ENCODE measurements at regions not wholly inside any gene's neighbourhood (a gene's known extent, or its start where the extent isn't known, plus 50 kb on each side); places are given as distances from the start of the nearest gene placed in this dataset.

DNA sequence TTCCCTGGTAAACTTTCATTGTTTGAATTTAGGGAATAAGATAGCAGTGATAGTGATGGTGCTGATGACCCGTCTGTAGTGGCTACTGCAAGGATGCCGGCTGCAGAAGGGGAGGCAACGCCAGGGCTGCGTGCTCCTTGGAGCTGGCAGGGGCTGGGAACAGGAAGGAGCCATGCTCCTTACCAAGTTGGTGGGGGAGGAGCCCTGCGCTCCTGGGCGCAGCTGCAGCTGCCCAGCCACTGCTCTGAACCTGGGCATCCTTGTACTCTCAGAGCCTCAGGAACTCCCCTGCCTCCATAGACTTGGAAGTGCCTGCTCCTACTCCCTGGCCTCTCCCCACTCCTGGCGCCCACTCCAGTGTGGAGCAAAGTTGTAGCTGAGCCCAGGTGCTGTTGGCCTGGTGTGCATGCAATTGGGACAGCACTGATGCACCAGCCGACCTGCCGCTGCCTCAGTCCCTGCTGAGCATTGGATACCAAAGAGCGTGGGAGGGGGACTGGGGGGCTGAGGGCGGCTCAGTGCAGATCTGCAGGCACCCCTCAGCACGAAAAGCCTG is 585.1 kb upstream of the FAM174A start:
- no peak overlapping the region for H3K27ac ChIP-seq (ENCODE audit: insufficient read depth, low read length)
- H3K9ac ChIP-seq (ENCODE audit: insufficient read depth, low read length), result no peak overlapping the region
- no peak overlapping the region for H2AFZ ChIP-seq (ENCODE audit: low read length)
- no peaks in the 10 kb centered on the region for H3K79me2 ChIP-seq (ENCODE audit: control insufficient read depth, insufficient read depth, low read length)
- H3K4me3 ChIP-seq (replicated peaks in 1 of 4; ENCODE audit: control extremely low read depth in 1 of 4, insufficient read depth in 1 of 4, low read depth in 3 of 4, low read length in 4 of 4), result no peak overlapping the region
- no peaks in the 10 kb centered on the region for H3K9me3 ChIP-seq (ENCODE audit: control insufficient read depth, insufficient read depth, low read depth, low read length)
- H3K4me2 ChIP-seq (ENCODE audit: extremely low read depth, insufficient read depth, low read length), result no peak overlapping the region
- TF ChIP-seq CTCF (conservative IDR thresholded peaks at IDR 0.05 in 1 of 2, IDR thresholded peaks at IDR 0.05 in 1 of 2; ENCODE audit: low read depth in 1 of 2, low read length in 2 of 2) (no peak), EZH2 (IDR thresholded peaks at IDR 0.05; ENCODE audit: low read length, missing control alignments) (no peak)
- no peak for DNase-seq (ENCODE audit: low read depth in 2 of 2)
- no peaks in the 10 kb centered on the region for H3K27me3 ChIP-seq (ENCODE audit: control insufficient read depth, insufficient read depth, low read length)
- no peaks in the 10 kb centered on the region for H4K20me1 ChIP-seq (ENCODE audit: control insufficient read depth, extremely low read depth, insufficient read depth, low read length)
- no peaks in the 10 kb centered on the region for H3K36me3 ChIP-seq (ENCODE audit: control insufficient read depth, insufficient read depth, low read length)
- no peaks in the 10 kb centered on the region for H3K4me1 ChIP-seq (ENCODE audit: control insufficient read depth, extremely low read depth, insufficient read depth, low read length)

DNA sequence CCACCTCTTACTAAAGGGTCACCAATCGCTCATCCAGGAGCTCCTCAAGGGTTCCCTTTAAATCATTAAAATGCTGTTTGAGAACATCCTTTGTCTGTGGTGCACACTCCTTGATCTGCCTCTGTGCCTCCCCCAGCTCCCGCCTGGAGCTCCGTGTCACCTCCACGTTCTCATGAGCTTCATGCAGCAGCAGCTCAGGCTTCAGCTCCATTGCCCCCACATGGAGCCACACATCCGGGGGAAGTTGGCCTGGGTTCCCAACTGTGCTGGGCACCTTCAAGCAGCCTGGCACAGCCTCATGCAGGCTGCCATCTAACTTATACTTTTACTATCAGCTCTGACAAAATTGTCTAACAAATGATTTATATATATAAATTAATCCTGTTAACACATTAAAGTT is 585.8 kb upstream of the FAM174A start:
- Histone ChIP-seq H4K20me1 (ENCODE audit: control insufficient read depth, extremely low read depth, insufficient read depth, low read length) (no peaks in the 10 kb centered on the region), H3K4me2 (ENCODE audit: extremely low read depth, insufficient read depth, low read length) (no peak overlapping the region), H3K79me2 (ENCODE audit: control insufficient read depth, insufficient read depth, low read length) (no peaks in the 10 kb centered on the region), H3K4me3 (replicated peaks in 1 of 4; ENCODE audit: control extremely low read depth in 1 of 4, insufficient read depth in 1 of 4, low read depth in 3 of 4, low read length in 4 of 4) (no peak overlapping the region), H3K4me1 (ENCODE audit: control insufficient read depth, extremely low read depth, insufficient read depth, low read length) (no peaks in the 10 kb centered on the region), H3K9me3 (ENCODE audit: control insufficient read depth, insufficient read depth, low read depth, low read length) (no peaks in the 10 kb centered on the region), H2AFZ (ENCODE audit: low read length) (no peak overlapping the region), H3K9ac (ENCODE audit: insufficient read depth, low read length) (no peak overlapping the region), H3K27me3 (ENCODE audit: control insufficient read depth, insufficient read depth, low read length) (no peaks in the 10 kb centered on the region), H3K27ac (ENCODE audit: insufficient read depth, low read length) (no peak overlapping the region), H3K36me3 (ENCODE audit: control insufficient read depth, insufficient read depth, low read length) (no peaks in the 10 kb centered on the region)
- TF ChIP-seq CTCF (conservative IDR thresholded peaks at IDR 0.05 in 1 of 2, IDR thresholded peaks at IDR 0.05 in 1 of 2; ENCODE audit: low read depth in 1 of 2, low read length in 2 of 2) (no peak), EZH2 (IDR thresholded peaks at IDR 0.05; ENCODE audit: low read length, missing control alignments) (no peak)
- DNase-seq (ENCODE audit: low read depth in 2 of 2), result no peak

DNA sequence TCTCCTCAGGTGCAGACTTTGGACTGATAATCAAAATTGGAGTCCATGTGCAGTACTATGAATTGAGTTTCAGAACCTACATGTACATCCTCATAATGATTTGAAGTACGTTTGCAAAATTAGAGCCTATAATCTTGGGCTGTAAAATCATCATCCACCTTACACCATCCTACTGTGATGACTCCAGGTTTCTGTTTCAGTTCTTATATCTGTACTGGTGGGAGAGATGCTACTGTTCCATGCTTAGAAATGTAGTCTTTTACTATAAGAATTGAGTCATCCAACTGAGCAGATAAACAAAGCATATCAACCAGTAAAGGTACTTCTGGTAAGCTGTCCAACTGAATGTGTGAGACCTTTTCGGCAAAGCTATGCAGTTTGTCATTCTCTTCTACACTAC is 586.3 kb upstream of the FAM174A start:
- H2AFZ ChIP-seq (ENCODE audit: low read length), result no peak overlapping the region
- H3K4me1 ChIP-seq (ENCODE audit: control insufficient read depth, extremely low read depth, insufficient read depth, low read length), result no peaks in the 10 kb centered on the region
- H4K20me1 ChIP-seq (ENCODE audit: control insufficient read depth, extremely low read depth, insufficient read depth, low read length), result no peaks in the 10 kb centered on the region
- no peak overlapping the region for H3K9ac ChIP-seq (ENCODE audit: insufficient read depth, low read length)
- H3K9me3 ChIP-seq (ENCODE audit: control insufficient read depth, insufficient read depth, low read depth, low read length), result no peaks in the 10 kb centered on the region
- H3K27ac ChIP-seq (ENCODE audit: insufficient read depth, low read length), result no peak overlapping the region
- no peak for DNase-seq (ENCODE audit: low read depth in 2 of 2)
- no peak overlapping the region for H3K4me2 ChIP-seq (ENCODE audit: extremely low read depth, insufficient read depth, low read length)
- TF ChIP-seq EZH2 (IDR thresholded peaks at IDR 0.05; ENCODE audit: low read length, missing control alignments), result no peak
- no peaks in the 10 kb centered on the region for H3K27me3 ChIP-seq (ENCODE audit: control insufficient read depth, insufficient read depth, low read length)
- no peak overlapping the region for H3K4me3 ChIP-seq (replicated peaks in 1 of 4; ENCODE audit: control extremely low read depth in 1 of 4, insufficient read depth in 1 of 4, low read depth in 3 of 4, low read length in 4 of 4)
- H3K79me2 ChIP-seq (ENCODE audit: control insufficient read depth, insufficient read depth, low read length), result no peaks in the 10 kb centered on the region
- no peaks in the 10 kb centered on the region for H3K36me3 ChIP-seq (ENCODE audit: control insufficient read depth, insufficient read depth, low read length)

Data from fibroblast of lung (primary cell).